CD14-positive monocyte (primary cell): ENCODE measurements at regions not wholly inside any gene's neighbourhood (a gene's known extent, or its start where the extent isn't known, plus 50 kb on each side); places are given as distances from the start of the nearest gene placed in this dataset.
A peak's percentile ranks its signal among the peaks of the same experiment; 100 is the strongest.

Source experiments
- DNase-seq, 3 donors: peaks; one replicate each; pipeline ENCODE4 v3.0.0-alpha.2; 2011 to 2022
- H2AFZ ChIP-seq: 2 replicates; pipeline ENCODE4 v1.6.0; 2012; ENCODE audit warnings: mild to moderate bottlenecking, low read depth, low read length, inconsistent platforms; ENCODE audit not compliant: insufficient read depth, poor library complexity, severe bottlenecking
- H3K27ac ChIP-seq, 2 donors: 1 replicate in 1 of 2; 2 replicates in 1 of 2; pipeline ENCODE4 v1.5.1; 2012 to 2013; ENCODE audit warnings: low read length in 2 of 2, control low read depth in 1 of 2, inconsistent platforms in 1 of 2, low read depth in 1 of 2, mild to moderate bottlenecking in 1 of 2
- H3K27me3 ChIP-seq, 2 donors: one replicate each; pipeline versions ENCODE4 v1.6.0 to v1.6.1; 2011 to 2013; ENCODE audit warnings: low read length in 2 of 2; ENCODE audit not compliant: control insufficient read depth in 2 of 2, insufficient read depth in 2 of 2
- H3K36me3 ChIP-seq, 2 donors: replicated peaks in 1 of 2; 1 replicate in 1 of 2; 2 replicates in 1 of 2; pipeline versions ENCODE4 v1.5.1 to v1.6.1; 2012 to 2013; ENCODE audit warnings: low read length in 2 of 2, control low read depth in 1 of 2, inconsistent platforms in 1 of 2, mild to moderate bottlenecking in 1 of 2; ENCODE audit not compliant: insufficient read depth in 2 of 2, control insufficient read depth in 1 of 2
- H3K4me1 ChIP-seq, 2 donors: 1 replicate in 1 of 2; 2 replicates in 1 of 2; pipeline versions ENCODE4 v1.5.1 to v1.6.1; 2012 to 2013; ENCODE audit warnings: low read length in 2 of 2, control low read depth in 1 of 2, inconsistent platforms in 1 of 2, mild to moderate bottlenecking in 1 of 2, moderate library complexity in 1 of 2; ENCODE audit not compliant: insufficient read depth in 2 of 2, control insufficient read depth in 1 of 2
- H3K4me2 ChIP-seq: replicated peaks from 2 replicates; pipeline ENCODE3; 2012; ENCODE audit warnings: low read length, moderate library complexity, mild to moderate bottlenecking; ENCODE audit not compliant: poor library complexity, severe bottlenecking; ENCODE audit errors: extremely low read depth
- H3K4me3 ChIP-seq, 3 experiments: fragments of 200-600 bp in 1 of 3; sonication (generic) in 1 of 3; replicated peaks in 1 of 3; 1 replicate in 2 of 3; 2 replicates in 1 of 3; pipeline ENCODE4 v1.5.1; 2011 to 2013; ENCODE audit warnings: low read length in 3 of 3, mild to moderate bottlenecking in 3 of 3, control low read depth in 2 of 3, low read depth in 2 of 3, inconsistent platforms in 1 of 3, moderate library complexity in 1 of 3
- H3K79me2 ChIP-seq: 2 replicates; pipeline ENCODE4 v1.6.0; 2012; ENCODE audit warnings: mild to moderate bottlenecking, control low read depth, inconsistent platforms, low read length, moderate library complexity; ENCODE audit not compliant: insufficient read depth
- H3K9ac ChIP-seq: 2 replicates; pipeline ENCODE4 v1.6.0; 2017; ENCODE audit warnings: low read length, mild to moderate bottlenecking; ENCODE audit not compliant: insufficient read depth, poor library complexity, severe bottlenecking
- H3K9me3 ChIP-seq, 2 donors: replicated peaks in 1 of 2; 1 replicate in 1 of 2; 2 replicates in 1 of 2; pipeline versions ENCODE4 v1.5.1 to v1.6.1; 2012 to 2013; ENCODE audit warnings: low read length in 2 of 2, control low read depth in 1 of 2; ENCODE audit not compliant: control insufficient read depth in 1 of 2, insufficient read depth in 1 of 2
- H4K20me1 ChIP-seq: 2 replicates; pipeline ENCODE4 v1.6.0; 2012; ENCODE audit warnings: mild to moderate bottlenecking, low read length, control low read depth, moderate library complexity; ENCODE audit not compliant: insufficient read depth
- H3K27ac Mint-ChIP-seq, 7 donors: one replicate each; pipeline ENCODE4 v1.8.0; 2020; ENCODE audit warnings: mild to moderate bottlenecking in 7 of 7, mixed read lengths in 7 of 7, moderate library complexity in 6 of 7, inconsistent platforms in 2 of 7
- H3K27me3 Mint-ChIP-seq, 3 donors: one replicate each; pipeline ENCODE4 v1.8.0; 2021 to 2022; ENCODE audit warnings: low read depth in 3 of 3, mild to moderate bottlenecking in 3 of 3, mixed read lengths in 3 of 3, moderate library complexity in 3 of 3, inconsistent platforms in 1 of 3
- H3K36me3 Mint-ChIP-seq, 2 donors: one replicate each; pipeline ENCODE4 v1.8.0; 2020; ENCODE audit warnings: mixed read lengths in 2 of 2, inconsistent platforms in 1 of 2, mild to moderate bottlenecking in 1 of 2
- H3K4me1 Mint-ChIP-seq: one replicate; pipeline ENCODE4 v1.8.0; 2020; ENCODE audit warnings: mild to moderate bottlenecking, mixed read lengths
- H3K4me3 Mint-ChIP-seq, 2 donors: one replicate each; pipeline ENCODE4 v1.8.0; 2020; ENCODE audit warnings: mild to moderate bottlenecking in 2 of 2, mixed read lengths in 2 of 2, moderate library complexity in 1 of 2
- H3K9me3 Mint-ChIP-seq, 7 donors: one replicate each; pipeline ENCODE4 v1.8.0; 2020 to 2022; ENCODE audit warnings: mixed read lengths in 7 of 7, mild to moderate bottlenecking in 6 of 7, moderate library complexity in 6 of 7, inconsistent platforms in 2 of 7
- WGBS: methylation state at CpG from one replicate; pipeline ENCODE4 v1.1.5; 2013; ENCODE audit warnings: missing lambda C conversion rate; ENCODE audit not compliant: insufficient coverage; 5-methylcytosine and 5-hydroxymethylcytosine counted together
- intact Hi-C, 2 donors: fragments of 100-400 bp; cut with micrococcal nuclease; formaldehyde crosslinking; loops; one replicate each; pipeline versions ENCODE4 v1.15.0 to v1.15.1; 2023
- TF ChIP-seq, protein P1 (sequence below): fragments of 200-600 bp; IDR thresholded peaks from one replicate; pipeline ENCODE4 v1.8.0; 2022; ENCODE audit warnings: antibody characterized with exemption, mild to moderate bottlenecking

DNA sequence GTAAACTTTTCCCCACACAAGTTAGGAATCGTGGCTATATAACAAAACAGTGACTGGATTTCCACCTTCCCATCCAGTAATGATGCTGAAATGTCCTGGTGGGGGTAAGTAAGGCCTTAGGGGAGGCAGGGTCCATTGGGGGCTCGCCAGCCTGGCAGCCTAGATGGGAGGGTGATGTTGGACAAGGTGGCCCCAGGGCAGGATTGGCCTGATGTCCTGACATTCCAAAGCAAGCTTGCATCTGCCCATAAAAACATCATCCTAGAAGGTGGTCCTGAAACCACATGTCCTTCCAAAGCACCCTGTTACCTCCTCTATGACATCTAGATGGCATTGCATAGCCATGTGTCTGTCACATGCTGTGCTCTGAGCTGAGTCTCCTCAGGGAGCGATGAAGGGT, 54.1 kb upstream of the RAB6C start:
- no peak for DNase-seq
- no peak overlapping the region for H3K27ac ChIP-seq
- no peak overlapping the region for H3K9ac ChIP-seq
- H4K20me1 ChIP-seq, result no peaks in the 10 kb centered on the region
- TF ChIP-seq, protein P1, sequence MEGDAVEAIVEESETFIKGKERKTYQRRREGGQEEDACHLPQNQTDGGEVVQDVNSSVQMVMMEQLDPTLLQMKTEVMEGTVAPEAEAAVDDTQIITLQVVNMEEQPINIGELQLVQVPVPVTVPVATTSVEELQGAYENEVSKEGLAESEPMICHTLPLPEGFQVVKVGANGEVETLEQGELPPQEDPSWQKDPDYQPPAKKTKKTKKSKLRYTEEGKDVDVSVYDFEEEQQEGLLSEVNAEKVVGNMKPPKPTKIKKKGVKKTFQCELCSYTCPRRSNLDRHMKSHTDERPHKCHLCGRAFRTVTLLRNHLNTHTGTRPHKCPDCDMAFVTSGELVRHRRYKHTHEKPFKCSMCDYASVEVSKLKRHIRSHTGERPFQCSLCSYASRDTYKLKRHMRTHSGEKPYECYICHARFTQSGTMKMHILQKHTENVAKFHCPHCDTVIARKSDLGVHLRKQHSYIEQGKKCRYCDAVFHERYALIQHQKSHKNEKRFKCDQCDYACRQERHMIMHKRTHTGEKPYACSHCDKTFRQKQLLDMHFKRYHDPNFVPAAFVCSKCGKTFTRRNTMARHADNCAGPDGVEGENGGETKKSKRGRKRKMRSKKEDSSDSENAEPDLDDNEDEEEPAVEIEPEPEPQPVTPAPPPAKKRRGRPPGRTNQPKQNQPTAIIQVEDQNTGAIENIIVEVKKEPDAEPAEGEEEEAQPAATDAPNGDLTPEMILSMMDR, result no peak
- H2AFZ ChIP-seq, result no peak overlapping the region
- Mint-ChIP-seq H3K36me3 (no peaks in the 10 kb centered on the region), H3K9me3 (peaks cover 0 to 4% (median 0%) of the 10 kb centered on the region in 7 donors), H3K4me1 (peaks cover 3% of the 10 kb centered on the region), H3K27me3 (peaks cover 21 to 31% (median 28%) of the 10 kb centered on the region in 3 donors), H3K4me3 (no peak overlapping the region), H3K27ac (no peak overlapping the region)
- H3K27me3 ChIP-seq, result peaks cover 0 to 19% of the 10 kb centered on the region in 2 donors
- H3K4me1 ChIP-seq, result no peaks in the 10 kb centered on the region
- H3K9me3 ChIP-seq, result no peaks in the 10 kb centered on the region
- WGBS, result 0% methylated on average over 1 of the region's 3 CpGs
- H3K36me3 ChIP-seq, result no peaks in the 10 kb centered on the region
- intact Hi-C loops, result no loop called here
- H3K79me2 ChIP-seq, result no peaks in the 10 kb centered on the region
- H3K4me2 ChIP-seq, result no peak overlapping the region
- no peak overlapping the region for H3K4me3 ChIP-seq

DNA sequence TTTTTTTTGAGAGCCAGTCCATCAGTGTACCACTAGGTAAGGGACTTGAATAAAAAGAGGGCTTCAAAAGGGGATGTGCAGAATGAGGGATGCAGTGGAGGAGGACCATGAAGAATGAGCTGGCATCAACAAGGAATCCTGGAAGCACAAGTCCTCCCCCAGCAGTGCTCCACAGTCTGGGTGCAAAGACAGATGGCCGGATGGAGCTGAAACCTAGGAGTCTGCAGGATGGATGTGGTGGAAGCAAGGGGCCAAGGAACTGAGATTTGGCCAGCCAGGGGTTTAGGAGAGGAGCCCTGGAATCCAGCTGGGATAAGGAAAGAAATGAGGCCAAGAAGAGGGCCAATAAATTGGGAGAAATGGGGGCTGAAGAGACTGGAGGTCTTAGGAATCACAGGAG, 51.8 kb upstream of the RAB6C start:
- Mint-ChIP-seq H3K36me3 (no peaks in the 10 kb centered on the region), H3K27ac (peak overlapping the region in 1 of 7 donors; percentile 57), H3K9me3 (peaks cover 0 to 4% (median 0%) of the 10 kb centered on the region in 7 donors), H3K27me3 (peaks cover 11 to 20% (median 19%) of the 10 kb centered on the region in 3 donors), H3K4me1 (peaks cover 3% of the 10 kb centered on the region), H3K4me3 (no peak overlapping the region)
- Histone ChIP-seq H3K4me3 (no peak overlapping the region), H4K20me1 (no peaks in the 10 kb centered on the region), H3K27ac (no peak overlapping the region), H3K27me3 (peaks cover 0 to 15% of the 10 kb centered on the region in 2 donors), H3K9me3 (no peaks in the 10 kb centered on the region), H3K4me2 (no peak overlapping the region), H3K36me3 (no peaks in the 10 kb centered on the region), H3K79me2 (no peaks in the 10 kb centered on the region), H3K9ac (no peak overlapping the region), H2AFZ (no peak overlapping the region), H3K4me1 (no peaks in the 10 kb centered on the region)
- TF ChIP-seq, protein P1, result no peak
- intact Hi-C loops, result no loop called here
- WGBS, result no CpG with 5 or more reads among the region's 1 CpG
- DNase-seq, result no peak
